Adipocyte (in vitro differentiated cells): ENCODE measurements at regions not wholly inside any gene's neighbourhood (a gene's known extent, or its start where the extent isn't known, plus 50 kb on each side); places are given as distances from the start of the nearest gene placed in this dataset.
A peak's percentile ranks its signal among the peaks of the same experiment; 100 is the strongest.

Experiments
- DNase-seq: peaks from one replicate; pipeline ENCODE4 v3.0.0-alpha.2; 2015; ENCODE audit warnings: low read depth
- H3K27me3 ChIP-seq: replicated peaks from 2 replicates; pipeline ENCODE4 v1.7.0; 2013; ENCODE audit warnings: mild to moderate bottlenecking, low read length, moderate library complexity; ENCODE audit not compliant: control insufficient read depth, insufficient read depth
- H3K36me3 ChIP-seq: 2 replicates; pipeline ENCODE4 v1.7.0; 2013; ENCODE audit warnings: low read length, mild to moderate bottlenecking, moderate library complexity; ENCODE audit not compliant: control insufficient read depth, insufficient read depth, severe bottlenecking
- H3K4me1 ChIP-seq: 2 replicates; pipeline ENCODE4 v1.7.0; 2013; ENCODE audit warnings: mild to moderate bottlenecking, low read length, moderate library complexity; ENCODE audit not compliant: control insufficient read depth, insufficient read depth
- H3K4me3 ChIP-seq: 2 replicates; pipeline ENCODE4 v1.7.0; 2013; ENCODE audit warnings: mild to moderate bottlenecking, low read length, moderate library complexity
- H3K9ac ChIP-seq: 2 replicates; pipeline ENCODE4 v1.7.0; 2013; ENCODE audit warnings: mild to moderate bottlenecking, low read length, moderate library complexity
- H3K9me3 ChIP-seq: 2 replicates; pipeline ENCODE4 v1.7.0; 2013; ENCODE audit warnings: mild to moderate bottlenecking, low read length, moderate library complexity; ENCODE audit not compliant: control insufficient read depth

DNA sequence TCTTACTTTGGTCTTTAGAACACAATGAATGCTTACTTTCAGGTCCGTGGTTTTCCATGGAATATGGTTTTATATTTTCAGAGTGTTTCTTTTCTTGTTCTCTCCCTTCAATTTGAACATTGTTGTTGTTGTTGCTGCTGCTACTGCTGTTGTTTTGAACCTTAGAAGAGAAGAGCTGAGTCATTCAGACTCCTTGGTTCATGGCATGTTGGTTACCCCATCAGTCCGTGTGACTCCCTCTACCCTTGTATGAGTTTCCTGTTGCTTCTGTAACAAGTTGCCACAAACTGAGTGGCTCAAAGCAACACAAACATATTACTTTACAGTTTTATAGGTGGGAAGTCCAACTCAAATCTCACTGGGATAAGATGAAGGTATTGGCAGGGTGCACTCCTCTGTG, 511.0 kb downstream of the INSC start:
- Histone ChIP-seq H3K27me3 (peaks cover 39% of the 10 kb centered on the region), H3K9ac (no peak overlapping the region), H3K4me1 (no peaks in the 10 kb centered on the region), H3K36me3 (no peaks in the 10 kb centered on the region), H3K9me3 (no peaks in the 10 kb centered on the region), H3K4me3 (no peak overlapping the region)
- no peak for DNase-seq

- Histone ChIP-seq H3K4me3 (no peak overlapping the region), H3K4me1 (no peaks in the 10 kb centered on the region), H3K9me3 (no peaks in the 10 kb centered on the region), H3K9ac (no peak overlapping the region), H3K36me3 (no peaks in the 10 kb centered on the region), H3K27me3 (peaks cover 30% of the 10 kb centered on the region)
- DNase-seq: peak; percentile 35
These were observed 512.8 kb downstream of the INSC start for GRCh38 chr11:15627560-15627959.

DNA sequence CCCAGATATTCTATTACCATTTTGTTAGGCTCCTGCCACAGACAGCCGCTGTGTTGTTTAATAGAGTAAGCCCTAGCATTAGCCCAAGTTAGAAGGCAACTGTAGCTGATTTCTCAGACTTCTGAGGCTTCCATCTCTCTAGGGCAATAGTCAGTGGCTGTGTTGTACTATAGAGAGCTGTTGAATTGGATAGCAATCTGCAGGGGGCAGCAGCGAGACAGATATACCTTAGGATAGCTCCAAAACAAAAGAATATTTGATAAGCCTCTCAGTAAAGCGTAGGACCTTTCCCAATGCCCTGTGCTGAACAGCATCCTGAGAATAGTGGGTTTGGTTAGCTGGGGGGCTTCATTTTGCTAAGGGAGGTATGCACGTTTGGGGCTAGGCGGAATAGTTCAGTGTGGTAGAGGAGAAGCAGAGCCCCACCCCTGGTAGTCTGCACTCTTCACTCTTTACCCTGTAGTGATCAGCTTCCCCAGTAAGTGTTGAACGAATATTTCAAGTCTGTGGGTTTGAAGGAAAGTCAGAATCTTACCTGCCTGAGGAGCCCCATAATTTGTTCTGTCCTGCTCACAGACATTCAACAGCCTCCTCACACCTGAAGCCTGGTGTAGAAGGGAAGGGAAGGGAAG, 515.1 kb downstream of the INSC start:
- no peak overlapping the region for H3K9ac ChIP-seq
- peaks cover 15% of the 10 kb centered on the region for H3K27me3 ChIP-seq
- no peak overlapping the region for H3K4me3 ChIP-seq
- peak; percentile 36 for DNase-seq
- H3K4me1 ChIP-seq: no peaks in the 10 kb centered on the region
- H3K36me3 ChIP-seq: no peaks in the 10 kb centered on the region
- H3K9me3 ChIP-seq: no peaks in the 10 kb centered on the region

DNA sequence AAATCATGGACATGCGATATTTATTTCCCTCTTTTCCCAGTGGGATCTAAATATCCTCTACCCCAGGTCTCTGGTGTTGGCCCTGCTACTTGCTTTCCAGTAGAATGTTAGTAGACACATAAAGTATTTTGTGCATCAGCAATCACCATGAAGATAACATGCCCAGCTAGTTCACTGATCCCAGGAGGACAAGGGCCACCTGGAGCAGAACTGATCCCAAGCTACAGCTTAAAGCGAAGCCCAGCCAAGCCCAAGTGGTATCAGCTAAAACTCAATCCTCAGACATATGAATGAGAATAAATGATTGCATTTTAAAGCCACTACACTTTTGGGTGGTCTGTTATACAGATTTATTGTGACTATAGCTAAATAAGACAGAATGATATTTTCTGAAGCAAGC, 516.2 kb downstream of the INSC start:
- H3K4me1 ChIP-seq: no peaks in the 10 kb centered on the region
- peaks cover 15% of the 10 kb centered on the region for H3K27me3 ChIP-seq
- H3K9me3 ChIP-seq: no peaks in the 10 kb centered on the region
- DNase-seq: no peak
- H3K36me3 ChIP-seq: no peaks in the 10 kb centered on the region
- H3K9ac ChIP-seq: no peak overlapping the region
- H3K4me3 ChIP-seq: no peak overlapping the region

DNA sequence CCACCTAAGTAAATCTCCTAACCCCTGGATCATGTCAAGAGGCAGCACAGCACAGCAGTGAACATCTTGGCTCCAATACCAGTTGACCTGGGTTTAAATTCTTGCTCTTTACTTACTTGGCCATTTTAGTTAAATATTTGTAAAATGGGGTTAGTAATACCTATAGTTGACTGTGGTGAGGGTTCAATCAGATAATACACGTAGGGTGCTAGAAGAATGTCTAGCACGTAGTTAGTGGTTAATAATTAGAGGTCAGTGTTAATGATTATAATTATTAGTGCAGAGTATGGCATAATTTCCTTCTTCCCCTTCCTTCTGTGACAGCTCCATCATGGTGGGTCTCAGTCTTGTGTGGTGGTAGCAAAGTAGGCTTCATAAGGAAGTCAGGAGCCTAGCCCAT, 520.8 kb downstream of the INSC start:
- H3K4me1 ChIP-seq: no peaks in the 10 kb centered on the region
- no peak overlapping the region for H3K9ac ChIP-seq
- peaks cover 10% of the 10 kb centered on the region for H3K9me3 ChIP-seq
- no peak for DNase-seq
- H3K4me3 ChIP-seq: no peak overlapping the region
- H3K27me3 ChIP-seq: peaks cover 17% of the 10 kb centered on the region
- no peaks in the 10 kb centered on the region for H3K36me3 ChIP-seq

- H3K4me3 ChIP-seq: no peak overlapping the region
These were observed 521.9 kb downstream of the INSC start for GRCh38 chr11:15636521-15637089.

GRCh38 chr11:15638386-15638787, 523.7 kb downstream of the INSC start:
- no peak overlapping the region for H3K9ac ChIP-seq
- no peaks in the 10 kb centered on the region for H3K4me1 ChIP-seq
- H3K27me3 ChIP-seq: peaks cover 21% of the 10 kb centered on the region
- H3K4me3 ChIP-seq: no peak overlapping the region
- peaks cover 10% of the 10 kb centered on the region for H3K9me3 ChIP-seq
- no peak for DNase-seq
- H3K36me3 ChIP-seq: no peaks in the 10 kb centered on the region

More at GRCh38 chr11:15636521-15637089, 521.9 kb downstream of the INSC start:
- Histone ChIP-seq H3K4me1 (no peaks in the 10 kb centered on the region), H3K36me3 (no peaks in the 10 kb centered on the region), H3K9ac (no peak overlapping the region), H3K27me3 (peaks cover 13% of the 10 kb centered on the region), H3K9me3 (peaks cover 10% of the 10 kb centered on the region)
- no peak for DNase-seq

DNA sequence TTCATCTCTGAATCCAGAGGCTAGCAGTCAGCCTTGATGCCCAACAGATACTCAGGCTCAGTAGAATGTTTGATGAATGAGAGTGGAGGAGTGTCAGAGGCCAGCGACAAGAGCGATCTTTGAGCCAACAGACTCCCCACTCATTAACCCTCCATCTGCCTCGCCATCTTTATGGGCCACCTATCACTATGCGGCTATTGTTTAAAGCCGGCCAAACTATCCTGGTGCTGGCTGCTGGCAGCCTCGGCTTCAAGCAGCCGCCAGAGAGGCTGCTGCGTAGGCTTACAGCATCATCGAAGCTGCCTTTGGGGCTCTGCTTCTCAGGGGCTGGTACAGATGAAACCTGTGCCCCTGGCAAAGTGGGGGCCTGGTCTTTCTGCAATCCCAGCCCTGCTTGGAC, 525.6 kb downstream of the INSC start:
- no peak overlapping the region for H3K4me3 ChIP-seq
- peaks cover 10% of the 10 kb centered on the region for H3K9me3 ChIP-seq
- no peaks in the 10 kb centered on the region for H3K4me1 ChIP-seq
- H3K27me3 ChIP-seq: peaks cover 37% of the 10 kb centered on the region
- H3K36me3 ChIP-seq: no peaks in the 10 kb centered on the region
- no peak overlapping the region for H3K9ac ChIP-seq
- no peak for DNase-seq

DNA sequence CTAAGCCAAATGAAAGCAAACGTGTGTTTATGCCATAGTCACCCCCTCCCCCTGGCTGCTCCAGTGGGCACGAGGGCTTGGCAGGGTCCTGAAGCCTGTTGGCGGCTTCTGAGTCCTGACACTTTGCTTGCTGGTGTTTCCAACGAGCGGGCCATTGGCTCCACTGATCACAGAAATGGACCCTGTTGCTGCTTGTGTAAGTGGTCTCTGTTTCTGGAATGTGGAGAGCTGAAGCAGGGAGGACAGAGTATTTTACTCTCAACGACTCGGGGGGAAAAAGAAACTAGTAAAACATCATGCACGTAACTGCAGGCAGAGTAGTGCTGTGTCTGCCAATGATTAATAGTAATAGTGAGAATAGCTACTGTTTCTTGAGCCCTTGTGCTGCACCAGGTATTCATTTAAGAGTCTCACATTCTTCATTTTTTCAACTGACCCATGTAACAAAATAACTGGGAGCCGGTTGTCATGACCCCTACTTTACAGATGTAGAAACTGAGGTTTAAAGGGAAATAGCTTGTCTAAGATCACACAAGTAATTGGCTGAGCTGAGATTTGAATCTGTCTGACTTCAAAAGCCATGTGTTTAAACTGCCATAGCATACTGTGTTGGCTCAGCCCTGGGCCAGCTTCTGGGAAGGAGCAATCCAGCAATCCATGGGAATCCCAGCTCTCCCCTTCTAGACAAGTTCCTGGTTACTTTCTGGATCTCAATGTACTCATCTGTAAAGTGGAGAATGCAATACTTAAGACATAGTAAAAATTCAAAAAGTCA, 526.7 kb downstream of the INSC start:
- peaks cover 47% of the 10 kb centered on the region for H3K27me3 ChIP-seq
- H3K9ac ChIP-seq: no peak overlapping the region
- peaks cover 6% of the 10 kb centered on the region for H3K9me3 ChIP-seq
- no peaks in the 10 kb centered on the region for H3K36me3 ChIP-seq
- no peaks in the 10 kb centered on the region for H3K4me1 ChIP-seq
- no peak for DNase-seq
- H3K4me3 ChIP-seq: no peak overlapping the region

DNA sequence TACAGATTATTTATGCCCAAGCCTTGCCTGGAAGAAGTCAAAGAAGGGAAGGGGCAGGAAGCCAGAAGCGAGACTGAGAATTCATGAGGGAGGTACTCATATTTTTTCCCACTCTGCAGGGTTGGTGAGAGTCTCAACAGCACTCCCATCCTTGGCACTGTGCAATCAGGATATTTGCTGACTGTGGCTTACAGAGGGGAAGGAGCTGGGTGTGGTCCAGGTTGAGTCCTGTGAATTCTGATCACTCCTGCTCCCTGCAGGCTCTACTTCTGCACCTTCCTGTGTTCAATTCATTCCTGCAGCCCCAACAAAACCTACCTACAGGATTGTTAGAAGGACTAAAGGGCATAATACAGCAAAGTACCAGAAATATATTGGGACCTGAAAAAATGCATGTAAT, 530.5 kb downstream of the INSC start:
- DNase-seq: no peak
- H3K4me3 ChIP-seq: no peak overlapping the region
- no peaks in the 10 kb centered on the region for H3K9me3 ChIP-seq
- H3K27me3 ChIP-seq: peaks cover 42% of the 10 kb centered on the region
- no peaks in the 10 kb centered on the region for H3K36me3 ChIP-seq
- H3K9ac ChIP-seq: no peak overlapping the region
- H3K4me1 ChIP-seq: peaks cover under 1% of the 10 kb centered on the region

- H3K9ac ChIP-seq: peak overlapping the region; percentile 17
- H3K27me3 ChIP-seq: peaks cover 43% of the 10 kb centered on the region
- no peak overlapping the region for H3K4me3 ChIP-seq
- no peaks in the 10 kb centered on the region for H3K36me3 ChIP-seq
- peaks cover 10% of the 10 kb centered on the region for H3K4me1 ChIP-seq
- DNase-seq: peak; percentile 9
- no peaks in the 10 kb centered on the region for H3K9me3 ChIP-seq
These were observed 534.8 kb downstream of the INSC start for GRCh38 chr11:15649371-15650104.
